ENCODE measurements at regions not wholly inside any gene's neighbourhood (a gene's known extent, or its start where the extent isn't known, plus 50 kb on each side); places are given as distances from the start of the nearest gene placed in this dataset.

- TF ChIP-seq CTCF (IDR thresholded peaks at IDR 0.05), result no peak
- no peak for TF ChIP-seq EZH2 (IDR thresholded peaks at IDR 0.05)
Observed at GRCh38 chr12:115423546-115423987, 739.6 kb upstream of the TBX3 start.
